Hematopoietic multipotent progenitor cell treated with erythropoietin and hydrocortisone succinate and interleukin-3 and kit ligand, for 6 days (in vitro differentiated cells): ENCODE measurements at regions not wholly inside any gene's neighbourhood (a gene's known extent, or its start where the extent isn't known, plus 50 kb on each side); places are given as distances from the start of the nearest gene placed in this dataset.
A peak's percentile ranks its signal among the peaks of the same experiment; 100 is the strongest.

Experiments used
- DNase-seq: peaks from one replicate; pipeline ENCODE4 v3.0.0-alpha.2; 2015

DNA sequence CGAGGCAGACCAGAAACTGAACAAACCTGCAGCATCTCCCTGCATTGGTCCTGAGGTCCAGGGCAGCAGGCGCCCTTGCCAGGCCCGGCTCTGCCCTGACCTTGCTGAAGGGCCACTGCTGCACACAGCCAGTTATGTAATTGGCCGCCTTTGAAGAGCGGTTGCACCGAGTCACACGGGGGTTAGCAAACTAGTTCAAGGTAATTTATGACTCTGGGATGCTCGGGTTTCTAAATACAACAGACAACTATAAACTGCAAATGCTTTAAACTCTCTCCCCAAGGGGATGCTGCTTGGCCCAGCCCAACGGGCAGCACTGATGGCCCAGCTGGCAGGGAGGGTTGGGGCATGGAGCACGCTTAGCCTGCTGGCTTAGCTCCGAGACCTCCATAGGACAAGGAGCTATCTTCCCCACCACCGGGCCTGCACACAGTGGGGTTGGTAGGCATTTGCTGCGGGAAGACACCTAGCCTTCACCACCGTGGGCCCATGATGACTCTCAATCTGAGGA lies 60.3 kb upstream of the IQSEC1 start:
- no peak for DNase-seq

DNA sequence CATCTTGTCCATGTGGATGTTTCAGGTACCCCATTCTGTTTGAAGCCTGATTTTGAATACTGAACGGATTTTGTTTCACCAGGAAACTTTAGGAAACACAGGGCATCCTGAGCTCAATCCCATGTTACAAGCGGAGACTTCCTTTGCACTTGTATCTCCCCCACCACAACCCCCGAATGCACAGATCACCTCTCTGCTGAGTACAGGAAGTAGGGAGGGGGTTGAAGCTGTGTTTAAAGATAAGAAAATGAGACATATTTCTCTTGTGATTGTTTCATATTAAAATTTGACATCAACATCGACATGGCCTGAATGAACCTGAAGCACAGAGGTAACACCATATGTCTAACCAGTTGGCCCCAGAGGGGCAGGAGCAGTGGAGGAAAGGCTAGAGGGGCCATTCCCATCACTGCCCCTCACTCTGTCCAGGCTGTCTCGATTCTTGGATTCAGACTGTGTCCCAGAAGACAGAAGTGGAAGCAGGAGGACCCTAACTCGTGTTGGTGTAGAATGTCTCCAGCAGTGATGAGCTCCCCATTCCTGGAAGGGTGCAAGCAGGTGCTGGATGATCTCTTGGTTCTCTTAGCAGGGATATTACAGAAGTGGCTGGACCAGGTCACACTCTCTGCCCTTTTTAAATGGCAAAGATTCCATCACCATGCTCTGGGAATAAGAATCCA lies 59.6 kb upstream of the IQSEC1 start:
- peak; percentile 60 for DNase-seq

DNA sequence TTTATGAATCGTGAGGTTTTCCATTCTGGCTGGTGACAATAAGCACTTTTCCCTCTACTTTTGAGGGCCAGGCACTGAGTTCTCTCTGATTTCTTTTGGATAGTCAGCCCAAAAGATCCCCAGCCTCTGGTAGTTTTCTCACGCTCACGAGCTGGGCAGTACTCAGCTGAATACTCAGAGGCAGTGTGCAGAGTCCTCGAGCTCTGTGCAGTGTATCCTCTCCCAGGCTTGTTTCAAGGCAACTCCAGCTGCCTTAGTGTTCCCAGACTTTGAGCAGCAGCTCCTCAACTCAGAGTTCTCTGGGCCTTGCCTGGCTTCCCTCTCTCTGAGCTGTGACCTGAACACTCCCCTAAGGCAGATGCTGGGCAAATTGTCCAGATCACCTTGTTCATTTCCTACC lies 59.1 kb upstream of the IQSEC1 start:
- no peak for DNase-seq

DNA sequence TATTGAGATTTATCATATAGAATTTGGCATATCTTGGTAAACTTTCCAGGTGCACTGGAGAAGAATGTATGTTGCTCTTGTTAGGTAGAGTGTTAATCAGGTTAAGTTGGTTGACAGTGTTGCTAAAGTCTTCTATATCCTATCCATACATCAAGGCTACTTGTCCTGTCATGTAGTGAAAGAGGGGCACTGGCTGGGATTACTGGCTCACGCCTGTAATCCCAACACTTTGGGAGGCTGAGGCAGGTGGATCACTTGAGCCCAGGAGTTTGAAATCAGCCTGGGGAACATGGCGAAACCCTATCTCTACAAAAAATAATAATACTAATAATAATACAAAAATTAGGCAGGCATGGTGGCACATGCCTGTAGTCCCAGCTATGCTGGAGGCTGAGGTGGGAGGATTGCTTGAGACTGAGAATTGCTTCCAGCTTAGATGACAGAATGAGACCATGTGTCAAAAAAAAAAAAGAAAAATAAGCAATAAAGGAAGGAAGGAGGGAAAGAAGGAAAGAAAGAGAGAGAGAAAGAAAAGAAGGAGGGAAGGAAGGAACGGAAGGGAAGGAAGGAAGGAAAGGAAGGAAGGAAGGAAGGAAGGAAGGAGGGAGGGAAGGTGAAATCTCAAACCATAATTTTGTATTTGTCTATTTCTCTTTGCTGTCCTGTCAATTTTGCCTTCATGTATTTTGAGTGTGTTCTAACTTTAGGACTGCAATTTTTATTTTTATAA lies 57.4 kb upstream of the IQSEC1 start:
- DNase-seq: no peak

DNA sequence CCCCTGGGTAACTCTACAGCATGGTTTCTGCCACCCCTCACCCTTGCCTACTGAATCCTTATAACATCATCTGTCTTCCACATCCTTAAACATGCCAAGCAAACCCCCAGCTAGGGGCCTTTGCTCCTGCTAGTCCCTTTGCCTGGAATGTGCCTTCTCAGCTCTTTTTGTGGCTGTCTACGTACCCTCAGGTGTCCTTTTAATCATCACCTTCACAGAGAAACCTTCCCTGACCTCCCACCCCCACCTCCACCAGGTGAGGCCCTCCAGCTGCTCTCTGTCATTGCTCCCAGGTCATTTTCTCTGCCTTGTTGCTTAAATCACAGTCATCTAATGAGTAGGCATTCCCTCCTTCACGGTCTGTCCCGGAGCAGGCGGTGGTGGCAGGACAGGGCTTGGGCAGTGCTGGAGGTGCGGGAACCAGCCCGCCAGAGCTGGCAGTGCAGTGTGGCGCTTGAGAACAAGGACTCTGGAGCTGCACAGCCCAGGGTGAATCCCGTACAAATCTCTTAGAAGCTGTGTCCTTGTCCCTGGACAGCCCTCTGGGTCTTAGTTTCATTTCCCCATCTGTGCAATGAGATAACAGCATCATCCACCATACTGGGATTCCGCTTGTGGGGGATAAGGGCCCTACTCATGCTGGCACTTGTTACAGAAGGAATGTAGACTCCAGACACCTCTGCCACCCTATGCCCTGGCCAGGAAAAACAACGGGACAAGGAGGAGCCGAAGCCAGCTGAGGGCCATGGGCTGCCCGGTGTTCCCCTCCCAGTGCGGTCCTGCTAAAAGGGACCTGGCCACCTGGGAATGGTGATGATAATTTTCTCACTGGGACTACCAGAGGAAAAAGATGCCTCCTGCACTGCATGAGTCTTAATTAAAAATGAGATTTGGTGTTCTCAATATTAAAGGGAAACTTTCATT lies 52.1 kb upstream of the IQSEC1 start:
- DNase-seq: no peak

DNA sequence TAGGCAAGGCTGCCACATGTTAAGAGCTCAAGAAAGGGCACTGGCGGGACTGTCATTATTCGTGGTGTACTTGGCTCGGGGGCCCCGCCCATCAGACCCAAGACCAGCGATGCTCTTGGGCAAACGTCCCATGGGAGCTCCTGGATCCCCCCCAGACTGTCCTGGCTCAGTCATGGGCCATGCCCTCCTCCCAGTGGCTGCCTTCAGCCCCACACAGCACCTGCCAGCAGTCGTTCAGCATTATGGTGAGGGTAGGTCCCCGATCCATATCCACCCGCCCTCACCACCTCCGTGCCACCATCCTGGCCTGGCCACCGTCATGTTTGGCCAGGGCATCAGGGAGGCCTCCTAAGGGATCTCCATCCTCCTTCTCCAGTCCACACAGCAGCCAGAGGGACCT lies 51.4 kb upstream of the IQSEC1 start:
- no peak for DNase-seq

DNA sequence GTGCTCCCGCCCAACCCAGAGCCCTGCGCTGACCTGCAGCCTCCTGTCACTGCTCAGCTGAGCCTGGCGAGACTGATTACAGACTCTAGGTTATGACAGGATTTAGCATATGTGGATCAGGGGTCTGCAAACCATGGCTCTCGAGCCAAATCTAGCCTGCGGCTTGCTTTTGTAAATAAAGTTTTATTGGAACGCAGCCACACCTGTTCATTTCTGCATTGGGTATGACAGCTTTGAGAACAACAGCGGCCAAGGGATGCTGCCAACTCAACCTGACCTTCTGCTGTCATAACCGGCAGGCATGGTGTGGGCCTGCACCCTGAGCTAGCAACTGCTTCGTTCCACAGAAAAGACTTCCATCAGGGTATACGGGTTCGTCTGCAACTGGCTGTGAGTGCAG lies 50.5 kb upstream of the IQSEC1 start:
- no peak for DNase-seq

DNA sequence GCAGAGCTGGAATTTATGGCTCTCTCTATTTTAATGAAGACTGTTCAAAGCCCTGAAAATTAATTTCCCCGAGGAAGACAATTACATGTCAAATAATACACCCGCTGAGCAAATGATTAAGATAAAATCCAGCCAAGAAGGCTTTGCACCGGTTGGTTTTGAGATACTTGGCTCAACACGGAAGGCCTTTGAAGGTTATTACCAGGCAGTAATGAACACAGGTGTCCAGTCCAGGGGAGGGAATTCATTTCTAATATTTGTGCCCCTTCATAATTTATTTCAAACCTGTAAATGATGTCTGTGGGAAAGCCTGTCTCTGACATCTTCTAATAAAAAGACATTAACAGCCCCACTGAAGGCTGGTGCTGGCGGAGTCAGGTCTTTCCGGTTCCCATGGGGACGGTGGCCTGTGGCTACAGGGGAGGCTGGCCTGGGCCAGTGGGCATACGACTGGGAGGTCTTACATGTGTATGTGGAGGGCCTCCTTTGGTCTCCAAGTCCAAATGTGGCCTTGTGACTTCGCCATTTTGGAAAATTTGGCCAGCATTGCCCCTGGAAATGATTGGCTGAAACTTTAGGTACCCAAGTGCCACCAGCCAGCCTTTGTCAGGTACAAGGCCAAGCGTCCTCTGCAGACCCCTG lies 49.9 kb upstream of the IQSEC1 start:
- no peak for DNase-seq
